HG02970 (cell line): ENCODE measurements at regions not wholly inside any gene's neighbourhood (a gene's known extent, or its start where the extent isn't known, plus 50 kb on each side); places are given as distances from the start of the nearest gene placed in this dataset.
"Not testable (repeated sequence)": the region's sequence is repeated elsewhere in the genome, so short reads cannot be mapped to it uniquely, and the experiment has no call there.

ENCODE experiments used
- ATAC-seq: cut with Tn5 transposase; IDR thresholded peaks from one replicate; pipeline ENCODE4 v1.9.1; 2021; ENCODE audit warnings: mild to moderate bottlenecking, moderate library complexity, moderate number of reproducible peaks; ENCODE audit not compliant: unreplicated experiment, low FRiP score

GRCh38 chr20:50354721-50355589 lies 155.2 kb upstream of the PTPN1 start:
- ATAC-seq, result no peak

- ATAC-seq, result no peak
These were observed 154.3 kb upstream of the PTPN1 start for GRCh38 chr20:50355590-50356524.

GRCh38 chr20:50356525-50356885 lies 153.7 kb upstream of the PTPN1 start:
- no peak for ATAC-seq

DNA sequence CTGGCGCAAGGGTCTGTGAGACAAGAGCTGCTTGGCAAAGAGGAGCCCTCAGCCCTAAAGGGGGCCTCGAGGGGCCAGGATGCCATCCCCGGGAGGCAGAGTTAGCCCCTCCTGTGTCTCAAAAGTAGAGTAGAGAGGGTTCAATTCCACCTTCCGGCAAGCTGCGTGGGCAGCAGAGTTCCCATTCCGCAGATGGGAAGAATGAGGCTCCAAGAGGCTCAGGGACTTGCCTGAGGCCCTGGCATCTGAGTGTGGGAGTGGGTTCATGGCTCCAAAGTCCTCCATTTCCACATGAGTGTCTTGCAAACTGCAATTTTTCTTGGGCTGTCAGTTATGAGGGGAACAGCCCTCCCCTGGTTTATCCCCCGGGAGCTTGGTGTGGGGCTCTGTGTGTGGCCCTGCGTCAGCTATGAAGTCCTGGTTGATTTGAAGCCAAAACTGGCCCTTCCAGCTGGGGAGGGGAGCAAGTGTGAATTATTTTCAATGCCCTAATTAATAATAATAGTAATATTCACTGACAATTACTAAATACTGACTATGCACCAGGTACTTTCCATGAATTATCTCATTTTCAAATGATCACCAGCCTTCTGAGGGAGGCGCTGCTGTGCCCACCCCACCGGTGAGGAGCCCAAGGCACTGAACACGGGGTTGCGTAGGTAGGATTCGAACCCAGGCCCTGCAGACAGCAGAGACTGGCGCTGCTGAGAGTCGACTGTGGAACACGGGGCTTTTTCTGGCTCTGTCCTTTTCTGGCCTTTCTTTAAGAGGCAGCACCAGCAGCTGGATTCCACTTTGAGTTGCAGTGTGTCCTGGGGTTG lies 153.0 kb upstream of the PTPN1 start:
- ATAC-seq, result no peak

- ATAC-seq, result no peak
These were observed 152.4 kb upstream of the PTPN1 start for GRCh38 chr20:50357783-50358161.

GRCh38 chr20:50358166-50358565 lies 152.0 kb upstream of the PTPN1 start:
- ATAC-seq, result no peak

DNA sequence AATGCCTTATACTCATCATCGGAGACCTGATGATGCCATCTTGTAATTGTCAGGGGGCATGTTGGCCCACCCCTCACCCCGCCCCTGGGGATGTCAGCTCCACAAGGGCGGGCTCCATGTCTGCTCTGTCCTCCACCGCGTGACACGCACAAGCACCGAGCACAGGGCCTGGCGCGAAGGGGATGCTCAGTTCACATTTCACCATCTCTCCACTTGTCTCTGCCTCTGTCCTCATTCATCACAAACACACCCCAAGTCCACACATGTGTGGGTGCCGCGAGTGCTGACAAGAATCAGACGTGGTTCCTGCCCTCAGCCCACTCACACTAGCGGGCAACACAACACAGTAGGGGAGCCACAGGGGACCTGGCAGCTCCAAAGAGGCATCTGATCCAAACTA lies 151.2 kb upstream of the PTPN1 start:
- ATAC-seq, result no peak

DNA sequence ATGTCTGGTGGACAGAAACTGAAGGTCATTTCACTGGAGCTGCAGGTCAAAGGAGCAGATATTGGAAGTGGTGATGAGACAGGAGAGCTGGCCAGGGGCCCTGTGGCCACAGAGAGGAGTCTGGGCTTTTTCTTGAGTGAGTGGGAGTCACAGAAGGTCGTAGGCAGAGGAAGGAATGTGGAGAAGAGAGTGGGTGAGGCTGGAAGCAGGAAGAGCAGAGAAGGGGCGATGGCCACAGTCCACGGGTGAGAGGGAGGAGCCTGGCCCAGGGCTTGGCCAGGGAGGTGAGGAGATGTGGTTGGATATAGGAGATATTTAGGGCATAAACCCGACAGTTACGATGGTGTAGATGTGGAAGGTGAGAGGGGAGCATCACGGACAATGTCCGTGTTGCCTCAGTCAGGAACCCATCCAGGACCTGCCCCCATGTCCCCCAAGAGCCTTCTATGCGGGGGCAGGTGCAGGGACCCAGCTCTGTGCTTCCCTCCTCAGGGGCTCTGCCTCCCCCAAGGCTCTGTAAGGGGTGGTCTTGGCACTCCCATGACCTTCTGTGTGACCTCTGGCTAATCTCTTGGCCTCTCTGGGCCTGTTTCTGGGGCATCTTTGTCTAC lies 150.5 kb upstream of the PTPN1 start:
- no peak for ATAC-seq

DNA sequence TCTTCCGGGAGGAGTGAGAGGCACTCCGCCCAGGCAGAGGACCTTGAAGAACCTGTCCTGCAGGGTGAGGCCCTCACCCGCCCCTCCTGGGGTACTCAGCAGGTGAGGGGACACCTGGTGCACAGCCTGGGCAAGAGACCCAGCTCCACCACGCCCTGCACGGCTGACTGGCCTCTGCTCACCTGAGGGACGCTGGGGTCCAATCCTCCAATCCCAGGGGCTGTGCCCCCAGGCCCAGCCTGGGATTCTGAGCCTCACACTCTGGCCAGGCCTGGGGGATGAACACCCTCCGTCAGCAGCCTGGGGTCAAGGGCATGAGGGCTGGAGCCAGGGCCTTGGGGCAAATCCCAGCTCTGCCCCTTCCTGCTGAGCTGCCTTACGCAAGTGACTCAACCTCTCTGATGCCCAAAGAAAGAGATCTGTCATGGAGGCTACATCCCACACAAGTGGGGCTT lies 149.9 kb upstream of the PTPN1 start:
- no peak for ATAC-seq

GRCh38 chr20:50360921-50361320 lies 149.3 kb upstream of the PTPN1 start:
- ATAC-seq, result no peak

GRCh38 chr20:50362177-50362576 lies 148.0 kb upstream of the PTPN1 start:
- not testable (repeated sequence) for ATAC-seq

- no peak for ATAC-seq
These were observed 147.2 kb upstream of the PTPN1 start for GRCh38 chr20:50363027-50363426.

DNA sequence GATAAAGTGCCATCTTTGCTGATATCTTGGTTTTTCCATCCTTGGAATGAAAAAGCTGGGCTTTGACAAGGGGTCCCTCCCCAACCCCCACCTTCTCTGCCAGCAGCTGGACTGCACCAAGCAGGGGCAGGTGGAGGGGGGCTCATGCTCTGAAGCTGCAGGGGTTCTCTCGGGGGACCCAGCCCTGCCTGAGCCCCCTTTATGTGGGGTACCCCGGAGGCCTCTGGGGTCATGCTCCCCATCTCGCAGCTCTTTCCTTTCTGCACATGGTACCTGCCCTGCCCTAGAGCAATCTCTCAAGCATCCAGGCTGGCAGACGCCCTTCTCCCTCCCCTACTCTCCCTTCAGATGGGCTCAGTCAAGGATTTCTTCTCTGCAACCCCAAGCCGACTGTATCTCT lies 146.7 kb upstream of the PTPN1 start:
- ATAC-seq, result no peak

DNA sequence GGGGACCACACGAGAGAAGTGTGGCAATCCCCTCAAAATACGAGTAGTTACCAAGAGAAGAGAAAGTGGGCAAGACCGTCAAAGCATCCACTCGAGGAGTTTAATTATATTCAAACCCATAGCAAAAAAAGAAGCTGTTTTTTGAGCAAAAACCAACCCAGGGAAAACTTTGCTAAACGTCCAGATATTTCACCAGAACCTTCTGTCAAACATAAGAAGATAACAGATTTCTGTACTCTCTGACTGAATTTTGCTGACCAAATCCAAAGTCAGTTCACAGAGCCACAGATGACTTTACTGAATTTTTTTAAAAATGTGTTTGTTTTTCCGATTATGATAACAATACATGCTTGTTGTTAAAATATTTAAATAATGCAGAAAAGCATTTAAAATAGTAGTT lies 145.6 kb upstream of the PTPN1 start:
- no peak for ATAC-seq

DNA sequence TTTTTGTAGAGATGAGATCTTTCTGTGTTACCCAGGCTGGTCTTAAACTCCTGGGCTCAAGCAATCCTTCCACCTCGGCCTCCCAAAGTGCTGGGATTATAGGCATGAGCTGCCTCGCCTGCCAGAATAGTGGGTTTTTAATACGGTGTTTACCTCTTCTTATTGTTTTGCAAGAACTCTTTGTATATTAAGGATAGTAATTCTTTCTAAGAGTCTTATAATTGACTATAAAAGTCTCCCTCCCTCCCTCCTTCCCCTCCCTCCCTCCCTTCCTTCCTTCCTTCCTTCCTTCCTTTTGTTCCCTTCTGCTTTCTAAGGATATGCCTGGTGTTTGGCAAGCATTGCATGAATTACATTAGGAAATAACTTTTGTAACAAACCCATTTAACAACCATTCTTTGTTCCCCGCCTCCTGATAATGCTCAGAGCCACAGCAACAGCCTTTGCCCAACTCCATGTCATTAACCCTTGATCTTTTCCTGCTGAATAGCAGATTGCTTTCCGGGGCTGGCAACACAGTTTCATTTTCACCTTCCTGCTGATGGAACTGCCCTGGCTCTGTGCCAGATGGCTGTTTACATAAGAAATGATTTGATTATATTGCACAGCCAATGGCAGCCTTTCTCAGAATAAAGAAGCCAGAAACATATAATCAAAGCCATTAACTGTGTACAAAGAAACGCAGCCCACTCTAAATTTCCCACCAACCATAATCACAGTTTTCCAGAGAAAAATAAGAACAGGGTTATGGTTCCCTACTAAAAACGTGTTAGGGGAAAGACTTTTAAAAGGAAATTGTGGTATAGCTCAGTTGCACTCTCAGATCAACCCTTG lies 143.7 kb upstream of the PTPN1 start:
- no peak for ATAC-seq

DNA sequence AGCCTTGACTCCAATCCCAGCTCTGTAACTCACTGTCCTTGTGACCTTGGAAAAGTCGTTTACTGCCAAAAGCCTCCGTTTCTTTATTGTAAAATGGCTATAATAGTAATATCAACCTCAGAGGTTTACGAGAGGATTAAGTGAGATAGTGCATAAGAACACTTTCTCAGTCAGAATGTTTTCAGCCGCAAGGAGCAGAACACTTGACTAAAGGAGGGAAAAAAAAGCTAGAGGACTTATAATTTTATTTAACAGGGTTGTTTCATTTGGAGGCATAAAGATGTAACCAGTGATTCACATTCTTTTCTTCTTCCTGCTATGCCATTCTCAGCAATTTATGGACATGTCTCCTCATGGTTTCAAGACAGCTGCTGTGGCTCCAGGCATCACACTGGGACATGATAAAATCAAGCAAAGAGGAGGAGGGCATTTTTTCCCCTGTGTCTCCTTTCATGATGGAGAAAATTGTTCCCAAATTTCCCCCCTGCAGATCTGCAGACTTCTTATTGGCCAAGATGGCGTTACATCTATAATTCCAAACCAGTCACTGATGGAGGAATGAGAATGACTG lies 143.0 kb upstream of the PTPN1 start:
- no peak for ATAC-seq

- no peak for ATAC-seq
These were observed 142.3 kb upstream of the PTPN1 start for GRCh38 chr20:50367739-50368375.

DNA sequence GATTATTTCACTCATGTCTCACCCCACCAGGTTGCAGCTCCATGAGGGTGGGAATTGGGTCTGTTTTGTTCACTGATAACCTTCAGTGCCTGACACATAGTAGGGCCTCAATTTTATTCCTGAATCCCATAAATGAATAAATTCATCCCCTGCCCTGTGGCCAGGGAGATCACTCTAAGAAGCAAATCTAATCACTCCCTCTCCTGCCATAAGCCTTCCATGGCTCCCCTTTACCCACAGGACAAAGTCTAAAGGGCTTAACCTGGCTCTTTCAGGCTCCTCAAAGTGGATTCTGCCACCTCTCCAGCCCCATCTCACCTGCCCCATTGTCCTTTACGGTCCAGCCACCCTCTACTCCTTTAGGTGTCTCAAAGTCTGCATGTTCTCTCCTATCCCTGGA lies 141.8 kb upstream of the PTPN1 start:
- no peak for ATAC-seq

DNA sequence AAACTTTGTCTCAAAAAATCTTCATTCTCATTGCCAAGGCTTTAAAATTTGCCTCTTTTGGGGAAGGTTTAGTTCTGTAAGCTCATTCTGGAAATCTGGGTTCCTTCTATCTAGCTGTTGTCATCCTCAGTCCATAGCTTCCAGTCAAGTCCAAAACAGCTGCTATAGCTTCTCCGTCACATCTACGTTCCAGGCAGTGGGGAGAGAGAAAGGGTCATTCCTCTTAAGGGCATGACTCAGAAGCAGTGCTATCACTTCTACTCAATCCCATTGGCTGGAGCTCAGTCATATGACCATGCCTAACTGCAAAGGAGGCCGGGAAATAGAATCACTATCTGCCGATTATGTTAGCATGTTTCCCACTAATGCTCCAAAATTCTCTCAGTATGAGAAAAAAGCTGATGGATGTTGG lies 141.4 kb upstream of the PTPN1 start:
- no peak for ATAC-seq
